HG03520 (cell line): ENCODE measurements at regions not wholly inside any gene's neighbourhood (a gene's known extent, or its start where the extent isn't known, plus 50 kb on each side); places are given as distances from the start of the nearest gene placed in this dataset.

ENCODE experiments used
- ATAC-seq: cut with Tn5 transposase; IDR thresholded peaks from one replicate; pipeline ENCODE4 v1.9.1; 2021; ENCODE audit warnings: mild to moderate bottlenecking, moderate library complexity; ENCODE audit not compliant: unreplicated experiment

DNA sequence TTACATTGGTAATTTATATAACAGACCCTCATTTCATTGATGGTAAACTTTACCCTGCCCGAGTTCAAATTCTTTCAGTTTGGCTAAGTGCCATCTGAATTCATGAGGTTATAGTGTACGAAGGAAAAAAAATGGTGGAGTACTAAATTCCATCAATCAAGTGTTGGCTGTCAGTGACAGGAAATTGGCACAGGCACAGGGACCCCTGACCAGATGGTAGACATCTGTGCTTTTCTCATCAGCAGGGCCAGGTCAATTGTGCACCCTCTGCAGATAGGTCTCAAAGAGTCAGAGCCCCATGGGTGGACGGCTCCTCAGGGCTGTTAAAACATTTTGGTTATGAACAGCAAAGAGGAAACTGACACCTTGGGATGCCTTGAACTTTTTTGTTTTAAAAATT, 439.2 kb downstream of the SETBP1 start:
- ATAC-seq, result no peak

DNA sequence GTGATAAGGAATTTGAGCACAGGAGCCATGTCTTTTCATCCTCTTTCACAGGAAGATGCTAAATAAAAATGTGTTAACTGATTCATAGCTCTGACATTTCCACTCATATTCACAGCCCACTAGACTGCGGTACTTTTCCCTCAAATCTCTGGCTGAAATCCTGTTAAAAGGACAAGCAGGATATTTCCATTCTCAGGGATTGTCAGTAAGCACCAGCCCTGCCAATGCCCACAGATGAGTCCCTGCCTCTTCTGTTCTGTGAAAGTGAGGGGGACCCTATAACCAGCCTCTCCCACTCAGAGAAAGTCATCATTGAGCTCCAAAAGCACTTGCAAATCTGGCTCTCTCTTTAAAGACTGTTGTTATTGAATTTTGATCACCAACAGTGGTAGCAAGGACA, 440.5 kb downstream of the SETBP1 start:
- ATAC-seq, result no peak

DNA sequence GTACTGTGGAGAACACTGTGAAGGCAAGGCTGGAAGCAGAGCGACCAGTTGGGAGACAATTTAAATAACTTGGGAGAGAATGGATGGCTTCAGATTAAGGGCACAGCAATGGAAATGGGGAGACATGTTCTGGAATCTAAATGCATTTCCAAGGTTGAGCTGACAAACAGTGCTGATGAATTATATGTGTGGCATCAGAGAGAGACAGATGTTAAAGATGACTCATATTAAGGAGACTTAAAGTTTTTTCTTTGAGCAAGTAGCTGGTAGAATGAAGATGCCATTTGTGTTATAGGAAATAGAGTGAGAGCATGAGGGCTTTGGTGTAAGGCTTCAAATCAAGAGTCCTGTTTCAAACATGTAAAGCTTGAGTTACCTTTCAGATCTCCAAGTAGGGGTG, 441.8 kb downstream of the SETBP1 start:
- no peak for ATAC-seq

DNA sequence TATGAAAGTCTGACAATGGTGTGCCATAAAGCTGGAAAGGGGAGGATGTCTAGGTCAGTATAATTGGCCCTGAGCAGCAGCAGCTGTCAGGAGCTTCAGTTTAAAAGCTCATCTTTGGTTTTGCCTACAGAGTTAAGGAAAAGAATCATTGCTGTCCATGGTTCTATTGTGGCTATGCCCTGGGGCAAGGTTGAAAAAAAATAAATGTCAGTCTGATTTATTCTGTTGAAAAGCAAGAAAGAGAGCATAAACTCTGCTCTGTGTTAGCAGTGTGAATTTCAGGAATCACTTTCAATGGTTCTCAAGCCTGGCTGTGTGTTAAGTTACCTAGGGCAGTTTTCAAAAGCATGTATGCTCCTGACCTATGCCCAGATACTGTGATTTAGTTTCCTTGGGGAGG, 446.7 kb downstream of the SETBP1 start:
- no peak for ATAC-seq

DNA sequence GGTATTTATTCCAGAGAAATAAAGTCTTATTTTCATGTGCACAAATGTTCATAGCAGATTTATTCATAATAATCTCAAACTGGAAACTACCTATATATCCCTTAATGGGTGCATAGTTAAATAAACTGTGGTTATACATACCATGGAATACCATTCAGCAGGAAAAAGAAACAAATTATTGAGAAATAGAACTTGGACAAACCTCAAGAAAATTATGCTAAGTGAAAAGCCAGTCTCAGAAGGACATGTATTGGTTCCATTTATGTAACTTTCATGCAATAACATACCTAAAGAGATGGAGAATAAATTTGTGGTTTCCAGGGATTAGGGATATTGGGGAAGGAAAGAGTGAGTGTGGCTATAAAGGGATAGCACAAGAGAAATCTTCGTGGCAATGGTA, 452.6 kb downstream of the SETBP1 start:
- no peak for ATAC-seq

DNA sequence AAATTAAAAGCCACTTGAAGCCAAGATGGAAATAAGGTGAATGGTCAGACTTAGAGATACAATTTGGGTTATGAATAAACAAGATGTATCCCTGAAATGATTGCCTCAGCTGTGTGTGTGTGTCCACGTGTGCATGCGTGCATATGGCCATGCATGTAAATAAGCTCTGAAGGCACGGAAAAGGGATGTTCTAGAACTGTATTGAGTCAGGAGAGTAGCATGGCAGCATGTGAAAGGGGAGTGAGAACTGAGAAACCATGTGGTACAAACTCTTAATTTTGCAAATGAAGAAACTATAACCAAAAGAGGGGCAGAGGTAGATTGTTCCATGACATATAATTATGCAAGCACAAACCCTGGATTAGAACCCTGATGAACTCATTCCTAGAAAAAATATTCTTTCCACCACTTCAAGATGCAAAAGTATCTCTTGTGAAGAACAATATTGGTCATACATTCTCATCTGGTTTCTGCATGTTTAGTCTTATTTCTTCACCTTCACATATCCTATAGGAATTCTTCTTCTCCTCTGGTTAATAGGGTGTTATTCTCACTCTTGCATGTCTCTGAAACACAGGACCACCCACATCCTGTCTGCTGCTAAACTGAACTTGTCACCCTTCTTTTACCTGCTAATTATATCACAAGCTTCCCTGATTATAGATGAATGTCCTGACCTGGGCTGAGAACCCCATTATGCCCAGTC, 455.8 kb downstream of the SETBP1 start:
- no peak for ATAC-seq

DNA sequence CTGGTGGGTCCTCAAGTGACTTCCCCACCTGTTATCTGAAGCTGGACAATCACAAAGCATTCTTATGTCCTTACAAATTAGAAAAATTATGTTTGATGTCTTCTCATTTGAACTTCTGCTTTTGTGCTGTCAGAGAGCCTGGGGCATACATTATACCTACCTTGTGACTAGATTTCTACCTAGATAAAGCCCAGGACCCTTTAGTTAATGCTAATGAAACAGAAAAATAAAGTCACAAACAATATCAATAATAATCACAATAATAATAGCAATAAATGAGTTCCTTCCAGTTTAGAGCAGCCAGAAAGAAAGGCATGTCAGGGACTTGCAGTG, 456.4 kb downstream of the SETBP1 start:
- no peak for ATAC-seq

DNA sequence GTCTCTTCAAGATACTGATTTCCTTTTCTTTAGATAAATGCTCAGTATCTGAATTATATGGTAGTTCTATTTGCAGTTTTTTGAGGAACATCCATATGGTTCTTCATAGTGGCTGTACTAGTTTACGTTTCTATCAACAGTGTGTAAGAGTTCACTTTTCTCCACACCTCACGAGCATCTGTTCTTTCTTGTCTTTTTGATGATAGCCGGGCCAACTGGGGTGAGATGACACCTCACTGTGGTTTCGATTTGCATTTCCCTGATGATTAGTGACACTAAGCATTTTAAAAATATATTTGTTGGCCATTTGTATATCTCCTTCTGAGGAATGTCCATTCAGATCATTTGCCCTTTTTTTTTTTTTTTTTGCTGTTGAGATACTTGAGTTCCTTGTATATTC, 458.8 kb downstream of the SETBP1 start:
- no peak for ATAC-seq

DNA sequence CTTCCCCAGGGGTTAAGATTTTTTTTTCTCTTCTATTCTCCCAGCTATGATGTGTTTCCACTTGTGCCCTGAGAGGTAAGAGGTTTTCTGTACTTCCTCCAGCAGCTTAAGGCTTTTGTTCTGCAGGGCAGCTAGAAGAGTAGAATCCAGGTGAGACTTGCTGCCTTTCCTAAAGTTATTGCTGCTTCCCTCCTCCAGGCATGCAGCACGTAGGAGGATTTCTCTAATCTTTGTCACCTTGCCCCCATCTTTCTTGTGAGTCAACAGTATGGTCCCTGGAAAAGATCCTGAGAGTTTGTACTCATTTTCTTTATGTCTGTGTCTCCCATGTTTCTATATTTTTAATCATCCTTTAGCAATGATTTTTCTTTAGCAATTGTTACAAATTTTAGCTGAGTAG, 462.2 kb downstream of the SETBP1 start:
- ATAC-seq, result no peak

DNA sequence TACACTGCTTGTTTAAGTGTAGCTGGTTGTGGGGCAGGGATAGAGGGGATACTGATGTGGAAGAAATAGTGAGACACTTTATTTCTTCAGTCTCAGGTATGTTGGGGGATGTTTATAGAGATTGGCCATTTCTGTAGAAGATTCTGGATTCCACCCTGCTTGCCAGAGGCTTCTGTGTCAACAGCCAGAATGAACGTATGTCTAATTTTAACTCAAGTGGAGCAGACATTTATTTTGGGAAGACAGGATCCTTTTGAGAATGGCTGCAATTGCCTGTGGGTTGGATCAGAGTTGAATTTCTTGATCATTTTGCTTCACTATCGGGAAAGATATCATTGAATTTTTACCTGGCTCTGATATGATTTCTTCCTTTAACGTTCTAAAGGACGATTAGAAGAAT, 465.6 kb upstream of the SLC14A2 start:
- no peak for ATAC-seq

DNA sequence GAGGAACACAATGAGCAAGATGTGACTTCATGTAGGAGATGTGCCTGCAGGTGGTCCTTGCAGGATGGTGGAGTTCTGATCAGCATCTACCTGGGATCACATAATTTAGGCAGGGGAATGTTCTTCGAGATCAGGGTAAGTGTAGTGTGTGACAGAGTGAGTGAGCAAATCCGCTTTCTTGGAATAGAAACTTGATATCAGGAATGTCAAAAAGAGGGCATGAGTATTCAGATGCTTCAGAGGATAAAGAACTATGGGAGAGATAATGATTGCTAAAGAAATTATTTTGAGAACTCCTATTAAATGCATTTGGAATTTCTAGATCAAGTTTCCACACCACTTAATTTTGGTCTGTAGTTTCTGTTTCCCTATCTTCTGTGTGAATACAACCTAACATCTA, 463.6 kb upstream of the SLC14A2 start:
- no peak for ATAC-seq

DNA sequence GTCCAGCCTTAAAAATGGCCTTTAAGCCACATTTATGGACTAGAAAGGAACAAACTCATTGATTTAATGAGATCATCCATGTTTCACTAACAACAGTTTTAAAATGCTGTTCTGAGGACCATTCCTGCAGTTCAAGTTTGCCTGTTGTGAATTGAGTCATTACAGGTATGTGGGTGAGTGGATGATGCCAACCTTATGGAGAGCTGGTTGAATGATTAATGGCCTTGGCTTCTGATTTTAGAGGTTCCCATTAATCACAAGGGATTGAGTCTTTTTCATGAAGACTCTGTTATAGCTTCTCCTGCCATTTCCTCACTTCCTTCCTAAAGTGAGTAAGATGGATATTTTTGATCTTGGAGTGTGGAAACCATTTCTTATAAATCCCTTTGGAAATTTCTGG, 459.8 kb upstream of the SLC14A2 start:
- ATAC-seq, result no peak

DNA sequence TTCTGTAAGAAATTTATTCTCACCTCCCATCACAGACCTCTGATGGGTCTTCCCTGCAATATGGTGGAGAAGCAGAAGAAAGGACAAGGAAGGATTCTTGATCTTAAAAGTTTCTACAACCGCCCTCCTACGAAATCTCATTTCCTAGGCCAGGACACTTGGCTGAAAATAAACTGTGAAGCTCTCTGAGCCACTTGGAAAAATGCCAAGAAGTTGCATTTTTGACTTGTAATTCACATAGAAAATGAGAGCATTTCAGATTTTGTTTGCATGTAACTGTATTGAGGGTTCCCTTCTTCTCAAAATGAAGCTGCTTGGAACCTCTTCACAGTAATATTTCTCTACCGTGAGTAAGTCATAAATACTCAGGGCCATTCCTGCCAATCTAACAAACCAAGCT, 458.3 kb upstream of the SLC14A2 start:
- ATAC-seq, result no peak

DNA sequence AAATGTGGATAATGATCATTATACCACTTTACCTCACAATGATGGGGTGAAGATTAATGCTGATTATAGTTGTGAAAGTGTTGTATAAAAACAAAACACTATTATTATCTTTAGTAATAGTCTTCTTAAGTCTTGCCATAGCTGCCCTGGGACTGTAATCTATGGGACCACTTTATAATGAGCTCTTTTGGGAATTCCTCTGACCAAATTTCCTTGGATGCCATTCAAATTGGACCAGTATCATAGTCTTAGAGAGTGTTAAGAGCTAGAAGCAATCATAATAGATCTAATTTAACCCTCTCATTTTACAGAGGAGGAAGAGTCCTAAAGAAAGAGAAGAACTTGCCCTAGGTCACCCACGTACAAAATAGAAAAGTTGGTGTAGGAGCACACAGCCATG, 457.7 kb upstream of the SLC14A2 start:
- no peak for ATAC-seq

DNA sequence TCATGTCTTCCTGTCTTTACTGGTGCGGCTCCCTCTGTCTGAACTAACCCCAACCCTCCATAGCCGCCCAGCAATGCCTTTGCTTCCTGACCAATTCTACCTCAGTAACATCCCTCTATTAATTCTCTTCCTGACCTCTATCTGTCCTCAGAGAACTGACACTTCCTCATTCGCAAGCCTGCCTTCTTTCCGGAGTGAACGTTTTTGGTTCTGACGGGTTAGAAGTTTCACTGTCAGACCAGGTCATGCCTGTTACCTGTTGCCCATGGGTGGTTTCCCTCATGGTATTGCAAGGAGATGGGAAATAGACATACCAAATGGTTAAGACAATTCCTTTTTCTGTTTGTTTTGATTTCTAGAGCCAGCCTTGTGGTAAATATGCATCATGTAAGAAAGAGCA, 453.4 kb upstream of the SLC14A2 start:
- ATAC-seq, result peak; percentile 88

DNA sequence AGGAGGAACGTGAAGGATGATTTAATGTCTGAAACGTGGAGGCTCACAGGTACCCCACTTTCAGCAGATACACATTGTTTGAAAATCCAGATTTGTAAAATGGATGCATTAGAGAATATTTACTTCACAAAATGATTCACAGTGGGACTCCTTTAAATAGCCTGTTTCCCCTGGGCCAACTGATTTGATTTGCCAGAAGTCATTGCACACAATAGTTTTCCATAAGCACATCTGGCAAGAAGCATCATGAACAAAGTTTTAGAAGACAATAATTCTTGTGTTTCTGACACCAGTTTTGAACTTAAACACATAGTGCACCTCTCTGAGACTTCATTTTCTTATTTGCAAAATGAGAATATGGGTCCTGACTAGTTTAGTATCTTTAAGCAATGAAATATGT, 451.4 kb upstream of the SLC14A2 start:
- no peak for ATAC-seq

DNA sequence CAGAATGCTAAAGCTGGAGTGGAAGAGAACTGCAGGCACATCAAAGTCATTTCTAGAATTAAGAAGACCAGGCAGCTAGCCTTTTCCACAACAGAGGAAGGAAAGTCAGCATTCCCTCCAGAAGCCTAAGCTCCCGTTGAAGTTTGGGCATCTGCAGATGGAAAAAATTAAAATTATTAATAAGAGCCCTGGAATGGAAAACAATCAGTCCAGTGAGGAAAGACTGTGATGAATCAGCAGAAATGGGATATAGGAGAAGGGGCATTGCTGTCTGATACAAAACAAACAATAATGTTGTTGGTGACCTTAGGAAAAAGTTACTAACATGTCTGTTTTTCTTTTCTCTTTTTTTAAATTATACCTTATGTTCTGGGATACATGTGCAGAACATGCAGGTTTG, 450.7 kb upstream of the SLC14A2 start:
- no peak for ATAC-seq

DNA sequence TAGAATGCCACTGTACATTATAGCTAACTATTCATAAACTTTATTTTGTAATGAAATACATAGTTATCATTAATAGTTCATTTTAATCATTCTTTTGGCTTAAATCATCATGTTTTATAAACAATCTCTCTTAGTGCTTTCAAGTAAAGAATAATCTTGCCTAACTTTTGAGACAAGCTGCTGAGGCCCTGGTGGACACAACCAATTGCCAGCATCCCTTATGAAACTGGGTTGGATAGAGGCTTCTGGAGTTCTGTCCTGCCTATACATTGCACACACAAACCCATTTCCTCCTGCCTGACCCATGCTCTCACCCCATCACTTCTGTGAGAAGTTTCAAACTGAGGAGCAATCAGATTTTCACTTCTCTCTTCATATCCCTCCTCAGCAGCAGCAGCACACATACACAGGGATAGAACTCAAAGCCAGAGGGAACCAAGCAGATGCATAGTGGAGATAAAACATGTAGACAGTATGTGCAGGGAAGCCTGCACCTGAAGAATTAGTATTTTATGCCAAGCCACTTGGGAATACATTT, 450.0 kb upstream of the SLC14A2 start:
- no peak for ATAC-seq

DNA sequence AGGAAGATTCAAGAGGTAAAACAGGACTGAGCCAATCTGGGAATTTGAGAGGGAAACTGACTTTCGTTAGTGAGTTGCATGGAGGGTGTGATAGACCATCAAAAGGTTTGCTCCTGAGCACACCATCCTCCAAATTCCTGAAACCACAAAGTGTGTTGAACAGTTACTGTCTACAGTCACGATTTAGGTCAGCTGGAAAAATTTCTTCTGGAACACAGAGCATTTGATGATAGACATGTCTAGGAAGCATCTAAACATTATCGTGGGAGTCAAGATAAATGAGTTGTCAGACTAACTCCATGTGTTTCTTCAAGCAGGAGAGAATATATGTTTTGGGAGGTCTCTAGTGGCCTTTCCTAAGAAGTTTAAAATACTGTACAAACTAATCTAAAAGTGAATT, 449.4 kb upstream of the SLC14A2 start:
- ATAC-seq, result no peak

DNA sequence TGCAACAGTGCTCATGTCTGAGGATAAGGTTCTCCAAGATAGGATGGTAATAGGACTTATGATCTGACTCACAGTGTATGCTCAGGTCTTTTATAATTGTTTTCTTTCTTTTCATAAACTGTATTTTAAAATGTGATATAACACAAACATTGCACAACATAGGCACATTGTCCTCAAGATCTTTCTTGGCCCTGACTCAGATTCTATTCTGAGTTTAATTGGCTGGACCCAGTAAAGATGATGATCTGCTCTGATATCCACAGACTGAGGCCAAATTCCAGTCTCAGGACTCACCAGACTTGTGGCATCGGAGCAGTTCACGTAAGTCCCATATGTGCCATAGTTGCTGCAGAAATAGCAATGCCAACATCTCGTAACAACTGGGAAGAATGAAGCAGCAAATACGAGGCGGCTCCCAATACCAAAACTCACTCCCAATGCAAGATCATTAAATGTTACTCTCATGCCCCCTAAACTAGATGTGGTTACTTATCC, 448.9 kb upstream of the SLC14A2 start:
- ATAC-seq, result no peak

DNA sequence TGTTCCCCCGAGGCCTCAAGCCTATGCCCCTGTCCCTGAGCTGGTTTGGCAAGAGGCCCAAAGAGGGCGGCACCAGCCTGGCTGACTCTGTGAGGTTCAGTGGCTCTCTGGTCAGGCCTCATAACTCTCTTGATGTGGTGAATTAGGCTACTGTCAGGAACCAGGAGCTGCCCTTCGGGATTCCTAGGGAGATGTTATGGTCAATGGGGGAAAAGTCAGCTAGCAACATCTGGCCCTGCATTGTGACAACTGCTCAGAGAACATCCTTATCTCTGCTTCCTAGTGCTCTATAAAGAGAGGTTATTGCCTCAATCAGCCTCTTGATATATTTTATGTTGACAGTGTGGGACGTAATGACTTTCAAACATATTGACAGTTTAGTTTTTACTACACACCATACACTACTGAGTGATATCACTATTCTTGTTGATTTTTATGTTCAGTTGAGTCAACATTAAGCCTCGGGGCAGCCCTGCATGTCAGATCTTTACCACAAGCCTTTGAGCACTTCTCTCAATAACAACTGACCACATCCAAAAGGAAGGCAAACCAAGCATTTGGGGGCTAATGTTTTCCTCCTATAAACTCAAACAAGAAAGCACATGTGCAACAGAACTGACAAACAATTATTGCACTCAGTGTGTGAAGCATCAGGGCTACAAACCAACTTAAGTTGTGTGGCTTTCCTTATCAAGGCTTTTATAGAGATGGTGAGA, 448.3 kb upstream of the SLC14A2 start:
- peak; percentile 43 for ATAC-seq

DNA sequence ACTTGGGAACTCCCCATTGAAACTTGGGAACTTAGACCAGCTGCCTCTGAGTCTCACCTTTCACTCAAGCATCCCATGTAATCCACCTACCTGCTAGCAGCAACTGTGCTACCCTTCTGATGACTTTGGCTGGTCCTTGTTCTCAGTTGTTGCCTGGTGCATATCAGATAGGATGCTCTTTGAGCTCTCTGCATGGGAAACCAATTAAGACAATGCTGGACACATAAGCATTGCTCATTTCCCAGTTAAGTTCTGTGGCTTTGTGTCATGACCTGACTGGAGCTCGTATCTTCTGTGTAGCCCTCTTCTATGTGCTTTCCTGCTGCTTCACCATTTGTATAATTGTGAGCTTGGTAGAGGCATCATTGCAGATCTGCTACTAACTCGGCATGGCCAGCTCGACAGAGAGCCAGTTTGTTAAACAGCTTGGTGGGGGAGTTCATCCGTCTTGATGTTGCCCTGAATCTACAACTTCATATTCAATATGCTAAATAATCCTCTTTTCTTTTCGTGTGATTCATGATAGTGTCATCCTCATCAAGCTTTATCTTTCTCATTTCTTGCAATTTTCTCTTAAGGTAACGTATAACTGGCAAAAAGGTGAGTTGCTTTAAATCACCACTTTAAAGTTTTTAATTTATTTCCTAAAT, 447.5 kb upstream of the SLC14A2 start:
- ATAC-seq, result no peak
